GM13976 (cell line): ENCODE measurements at regions not wholly inside any gene's neighbourhood (a gene's known extent, or its start where the extent isn't known, plus 50 kb on each side); places are given as distances from the start of the nearest gene placed in this dataset.

Source experiments
- DNase-seq: peaks from one replicate; pipeline ENCODE4 v3.0.0; 2012; ENCODE audit warnings: low spot score
- in situ Hi-C: fragments of 300-500 bp; cut with MboI; formaldehyde crosslinking; loops from one replicate; pipeline ENCODE4 v1.12.0; 2022; ENCODE audit warnings: low sequenced_read_pairs, mixed read lengths, inconsistent platforms; ENCODE audit not compliant: unreplicated experiment
- TF ChIP-seq, protein P1 (sequence below): IDR thresholded peaks from 2 replicates; pipeline ENCODE4 v1.5.1; 2012; ENCODE audit warnings: borderline replicate concordance, mild to moderate bottlenecking; ENCODE audit not compliant: insufficient read depth; ENCODE audit errors: extremely low read depth, missing control alignments, control extremely low read depth

DNA sequence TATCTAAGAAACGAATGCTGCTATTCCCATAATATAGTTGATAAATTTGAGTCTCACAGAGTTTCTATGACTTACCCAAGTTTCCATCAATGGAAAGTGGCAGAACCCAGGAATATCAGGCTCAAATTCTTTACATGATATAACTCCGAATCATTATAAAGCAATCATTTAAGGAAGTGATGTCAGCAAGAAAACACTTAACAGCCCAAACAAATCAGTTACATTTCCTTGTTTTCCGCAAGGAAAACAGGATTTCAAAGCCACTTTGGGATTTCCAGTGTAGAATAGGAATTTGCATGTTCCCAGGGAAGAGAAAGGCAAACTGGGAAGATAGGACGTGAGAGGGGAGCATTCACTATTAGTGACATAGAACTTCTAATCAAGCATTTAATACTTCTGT, 311.4 kb upstream of the GOT2 start:
- in situ Hi-C loops, result no loop called here
- TF ChIP-seq, protein P1, sequence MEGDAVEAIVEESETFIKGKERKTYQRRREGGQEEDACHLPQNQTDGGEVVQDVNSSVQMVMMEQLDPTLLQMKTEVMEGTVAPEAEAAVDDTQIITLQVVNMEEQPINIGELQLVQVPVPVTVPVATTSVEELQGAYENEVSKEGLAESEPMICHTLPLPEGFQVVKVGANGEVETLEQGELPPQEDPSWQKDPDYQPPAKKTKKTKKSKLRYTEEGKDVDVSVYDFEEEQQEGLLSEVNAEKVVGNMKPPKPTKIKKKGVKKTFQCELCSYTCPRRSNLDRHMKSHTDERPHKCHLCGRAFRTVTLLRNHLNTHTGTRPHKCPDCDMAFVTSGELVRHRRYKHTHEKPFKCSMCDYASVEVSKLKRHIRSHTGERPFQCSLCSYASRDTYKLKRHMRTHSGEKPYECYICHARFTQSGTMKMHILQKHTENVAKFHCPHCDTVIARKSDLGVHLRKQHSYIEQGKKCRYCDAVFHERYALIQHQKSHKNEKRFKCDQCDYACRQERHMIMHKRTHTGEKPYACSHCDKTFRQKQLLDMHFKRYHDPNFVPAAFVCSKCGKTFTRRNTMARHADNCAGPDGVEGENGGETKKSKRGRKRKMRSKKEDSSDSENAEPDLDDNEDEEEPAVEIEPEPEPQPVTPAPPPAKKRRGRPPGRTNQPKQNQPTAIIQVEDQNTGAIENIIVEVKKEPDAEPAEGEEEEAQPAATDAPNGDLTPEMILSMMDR, result no peak
- DNase-seq, result no peak

DNA sequence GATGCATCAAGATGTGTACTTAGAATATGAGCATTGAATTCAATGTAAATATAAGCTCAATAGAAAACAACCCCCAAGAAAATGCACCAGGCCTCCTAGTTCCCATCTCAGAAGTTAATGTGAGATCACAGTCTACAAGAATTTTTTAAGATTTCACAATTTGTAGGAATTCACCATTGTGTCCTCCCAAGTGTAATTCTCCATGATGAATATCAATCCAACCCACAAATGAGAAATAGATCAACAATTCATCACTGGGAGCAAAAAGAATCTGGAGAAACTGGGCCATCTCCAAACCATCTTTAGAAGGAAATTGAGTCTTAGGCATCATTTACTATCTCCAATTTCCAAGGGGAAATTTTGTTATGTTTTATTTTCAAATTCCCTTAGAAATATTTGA, 310.5 kb upstream of the GOT2 start:
- no peak for DNase-seq
- in situ Hi-C loops, result no loop called here
- TF ChIP-seq, protein P1, result no peak

DNA sequence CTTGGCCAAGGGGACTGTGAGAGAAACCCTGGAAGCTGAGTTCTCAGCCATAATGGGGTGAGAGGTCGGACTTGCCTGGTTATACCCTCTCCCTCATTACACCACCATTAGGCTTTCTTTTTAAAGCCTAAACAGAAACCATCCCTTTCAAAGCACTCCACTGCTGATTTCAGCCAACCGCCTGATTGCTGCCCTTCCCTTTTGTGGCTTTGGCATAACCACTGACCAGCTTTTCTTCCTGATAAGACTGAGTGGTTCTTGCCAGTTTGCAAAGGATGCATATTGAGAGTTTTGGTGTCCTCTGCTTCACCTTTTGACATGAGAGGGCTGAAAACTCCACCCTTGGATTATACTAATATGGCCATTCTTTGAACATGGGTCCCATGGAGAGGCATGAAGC, 308.2 kb upstream of the GOT2 start:
- in situ Hi-C loops, result no loop called here
- TF ChIP-seq, protein P1, result no peak
- no peak for DNase-seq

DNA sequence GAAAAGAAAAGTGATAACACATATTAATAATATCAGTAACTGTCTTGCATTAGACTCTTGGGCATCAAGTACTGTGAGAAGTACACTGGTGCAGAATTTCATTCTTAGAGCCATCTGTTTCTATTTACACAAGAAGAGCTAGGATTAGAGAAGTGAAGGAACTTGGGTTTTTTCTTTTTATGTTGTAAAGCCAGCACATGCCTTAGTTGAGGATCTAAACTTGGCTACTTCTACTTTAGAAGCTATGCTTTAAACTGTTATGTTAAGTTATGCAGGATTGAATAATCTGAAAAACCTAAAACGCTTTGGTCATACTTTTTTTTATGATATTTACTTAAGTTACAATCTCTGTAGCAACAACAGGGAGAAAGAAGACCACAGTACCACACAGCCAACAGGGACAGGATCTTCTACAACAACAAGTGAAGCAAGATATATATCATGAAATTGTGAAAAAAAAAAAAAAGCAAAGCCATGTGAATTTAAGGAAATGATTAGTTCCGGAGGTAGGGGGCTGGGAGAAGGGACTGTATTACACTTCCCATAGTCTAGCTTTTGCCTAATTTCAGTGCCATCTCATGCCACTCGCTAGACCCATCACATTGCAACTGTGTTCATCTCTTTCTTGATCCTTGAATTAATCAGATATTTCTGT, 305.1 kb upstream of the GOT2 start:
- TF ChIP-seq, protein P1, result no peak
- no peak for DNase-seq
- in situ Hi-C loops, result no loop called here

DNA sequence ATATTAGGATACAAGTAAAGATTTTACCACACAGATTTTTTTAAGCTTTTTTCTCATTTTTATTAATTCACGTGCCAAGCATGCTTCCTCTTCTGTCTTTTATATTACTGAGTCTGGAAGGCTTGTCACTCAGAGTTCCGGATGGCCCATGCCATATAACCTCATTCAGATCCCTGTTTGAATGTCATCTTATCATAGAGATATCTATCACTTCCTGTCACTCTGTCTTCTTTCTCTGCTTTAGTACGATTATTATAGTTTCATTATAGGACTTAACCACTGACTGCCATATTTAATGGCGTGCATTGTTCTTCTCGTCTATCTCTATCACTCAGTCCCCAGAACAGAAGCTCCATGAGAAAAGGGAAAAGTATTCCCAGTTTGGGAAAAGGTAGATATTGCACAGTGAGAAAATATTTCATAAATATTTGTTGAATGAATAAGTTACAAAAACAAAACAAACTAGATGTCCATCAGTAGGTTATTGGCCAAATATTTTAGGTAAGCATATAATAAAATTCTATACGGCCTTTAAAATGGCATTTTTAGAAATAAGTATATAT, 296.9 kb upstream of the GOT2 start:
- TF ChIP-seq, protein P1, result no peak
- in situ Hi-C loops, result no loop called here

DNA sequence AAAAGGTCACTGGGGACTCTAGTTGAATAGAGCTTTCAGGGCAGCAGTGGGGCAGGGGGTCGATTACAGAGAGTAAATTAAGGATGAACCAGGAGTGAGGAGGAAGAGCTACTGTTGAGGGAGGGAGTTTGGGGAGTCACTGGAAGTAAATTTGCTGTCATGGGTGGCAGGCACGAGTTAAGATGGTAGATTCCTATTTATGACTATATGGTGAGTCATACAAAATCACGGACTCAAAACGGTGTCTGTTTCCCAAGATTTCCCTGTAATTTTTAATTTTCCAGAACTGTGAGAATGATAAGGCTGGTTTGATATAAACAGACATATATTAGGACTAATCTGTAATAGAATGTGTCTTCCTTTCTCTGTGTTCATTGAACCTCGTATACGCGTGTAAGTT, 287.6 kb upstream of the GOT2 start:
- DNase-seq, result no peak
- in situ Hi-C loops, result no loop called here
- TF ChIP-seq, protein P1, result no peak

More for the DNA sequence above, 296.9 kb upstream of the GOT2 start:
- DNase-seq, result no peak
